HepG2 (cell line): ENCODE measurements at regions not wholly inside any gene's neighbourhood (a gene's known extent, or its start where the extent isn't known, plus 50 kb on each side); places are given as distances from the start of the nearest gene placed in this dataset.
A peak's percentile ranks its signal among the peaks of the same experiment; 100 is the strongest.

ENCODE experiments used
- ATAC-seq: fragments of 200-7000 bp; cut with Tn5 transposase; 3 replicates; pipeline ENCODE4 v1.9.1; 2020; ENCODE audit warnings: mild to moderate bottlenecking, moderate library complexity
- BruUV-seq: library from RNA; stranded (reverse); fragments of 400-500 nt; replicated peaks from 2 replicates; lab custom pipeline; 2021; lab: Mats Ljungman, UMichigan
- CTCF ChIA-PET: fragments of 300-600 bp; formaldehyde crosslinking; extraction: SDS; loops from one replicate; lab custom pipeline; 2021; ENCODE audit warnings: low total read pairs, inconsistent platforms, low intra/inter-chr PET ratio; lab: Yijun Ruan, JAX
- POLR2A ChIA-PET: fragments of 350-600 bp; sonication (Branson Sonifier 250); formaldehyde crosslinking; loops from one replicate; lab custom pipeline; 2020; ENCODE audit warnings: antibody characterized with exemption, inconsistent platforms; lab: Yijun Ruan, JAX
- DNase-seq: peaks from one replicate; pipeline ENCODE4 v3.0.0-alpha.2; 2015; ENCODE audit warnings: low spot score
- FAIRE-seq: peaks from 3 replicates; lab custom pipeline; 2011; peaks lifted over from hg19 to GRCh38; lab: Jason Lieb, UNC
- H2AFZ ChIP-seq: one replicate; pipeline ENCODE4 v1.6.1; 2011; ENCODE audit warnings: low read length, inconsistent platforms
- H3K27ac ChIP-seq: fragments of 300-600 bp; 3 replicates; pipeline ENCODE4 v1.8.0; 2011; ENCODE audit warnings: mixed run types, mild to moderate bottlenecking, mixed read lengths, low read length, inconsistent platforms; ENCODE audit not compliant: insufficient read depth; ENCODE audit errors: extremely low read length
- H3K27me3 ChIP-seq, 2 experiments: fragments of 200-600 bp in 1 of 2; 2 replicates in 1 of 2; 3 replicates in 1 of 2; pipeline versions ENCODE4 v1.6.0 to v1.8.0; 2011; ENCODE audit warnings: low read length in 2 of 2, mild to moderate bottlenecking in 2 of 2, moderate library complexity in 2 of 2, inconsistent platforms in 1 of 2; ENCODE audit not compliant: insufficient read depth in 2 of 2, control insufficient read depth in 1 of 2
- H3K36me3 ChIP-seq, 2 experiments: fragments of 200-600 bp in 1 of 2; replicated peaks in 1 of 2; 2 replicates in 1 of 2; 3 replicates in 1 of 2; pipeline versions ENCODE4 v1.5.1 to v1.8.0; 2011; ENCODE audit warnings: low read length in 2 of 2, inconsistent platforms in 1 of 2; ENCODE audit not compliant: insufficient read depth in 2 of 2, control insufficient read depth in 1 of 2
- H3K4me1 ChIP-seq: 2 replicates; pipeline ENCODE4 v1.5.1; 2012; ENCODE audit warnings: low read length, inconsistent platforms; ENCODE audit not compliant: insufficient read depth
- H3K4me2 ChIP-seq: 2 replicates; pipeline ENCODE4 v1.6.0; 2011; ENCODE audit warnings: low read depth, low read length, inconsistent platforms
- H3K4me3 ChIP-seq, 3 experiments: fragments of 200-600 bp in 1 of 3; sonication (generic), shearing (Covaris generic) in 1 of 3; replicated peaks in 1 of 3; 2 replicates each; pipeline ENCODE4 v1.5.1; 2011 to 2016; ENCODE audit warnings: low read length in 3 of 3, inconsistent platforms in 2 of 3, low read depth in 2 of 3, mild to moderate bottlenecking in 2 of 3, control low read depth in 1 of 3, mixed read lengths in 1 of 3; ENCODE audit not compliant: insufficient read depth in 1 of 3
- H3K79me2 ChIP-seq: one replicate; pipeline ENCODE4 v1.6.1; 2011; ENCODE audit warnings: low read length, inconsistent platforms; ENCODE audit not compliant: insufficient read depth
- H3K9ac ChIP-seq: 2 replicates; pipeline ENCODE4 v1.6.0; 2011; ENCODE audit warnings: mild to moderate bottlenecking, low read depth, low read length, inconsistent platforms; ENCODE audit not compliant: insufficient read depth
- H3K9me3 ChIP-seq: 2 replicates; pipeline ENCODE4 v1.5.1; 2012; ENCODE audit warnings: mild to moderate bottlenecking, low read length
- H4K20me1 ChIP-seq: 2 replicates; pipeline ENCODE4 v1.6.0; 2011; ENCODE audit warnings: inconsistent platforms, mild to moderate bottlenecking, low read length, moderate library complexity; ENCODE audit not compliant: insufficient read depth
- CREB1 ChIP-seq, 2 experiments: fragments of 450-650 bp in 1 of 2; IDR thresholded peaks; 2 replicates each; pipeline ENCODE4 v1.6.1; 2016 to 2017; ENCODE audit warnings: control low read depth in 1 of 2, mild to moderate bottlenecking in 1 of 2, missing compliant biosample characterization in 1 of 2, missing genetic modification characterization in 1 of 2
- FOSL2 ChIP-seq: sonication (generic); formaldehyde crosslinking; IDR thresholded peaks from 2 replicates; pipeline ENCODE4 v1.4.0; 2020; ENCODE audit warnings: missing genetic modification reagents
- HMG20B ChIP-seq: conservative IDR thresholded peaks from 2 replicates; pipeline ENCODE4 v1.6.1; 2016; ENCODE audit warnings: missing genetic modification reagents, missing compliant biosample characterization
- IKZF4 ChIP-seq: sonication (generic); formaldehyde crosslinking; IDR thresholded peaks from 2 replicates; pipeline ENCODE4 v1.5.1; 2020; ENCODE audit warnings: borderline replicate concordance, mild to moderate bottlenecking, low read depth, missing genetic modification reagents; ENCODE audit errors: not compliant biosample characterization
- WGBS: methylation state at CpG from one replicate; pipeline ENCODE4 v1.1.6; 2017; ENCODE audit warnings: low lambda C conversion rate; 5-methylcytosine and 5-hydroxymethylcytosine counted together
- in situ Hi-C: cut with HindIII; loops from 2 replicates; pipeline ENCODE4 v1.10.0; 2017; ENCODE audit warnings: low pct_unique_long_range_greater_than_20kb; ENCODE audit not compliant: extremely low pct_ligation_motif_present
- intact Hi-C: fragments of 100-400 bp; cut with micrococcal nuclease; formaldehyde crosslinking; loops from one replicate; pipeline ENCODE4 v1.10.0; 2022; ENCODE audit not compliant: unreplicated experiment

GRCh38 chr3:82475306-82475705 lies 713.9 kb upstream of the GBE1 start:
- Histone ChIP-seq H3K27me3 (no peaks in the 10 kb centered on the region), H3K9me3 (peaks cover 18% of the 10 kb centered on the region), H3K79me2 (no peaks in the 10 kb centered on the region), H3K27ac (no peak overlapping the region), H2AFZ (no peak overlapping the region), H3K4me3 (no peak overlapping the region), H3K36me3 (no peaks in the 10 kb centered on the region), H3K9ac (no peak overlapping the region), H3K4me2 (no peak overlapping the region)
- no TSS peak for BruUV-seq
- in situ Hi-C loops = no loop called here
- TF ChIP-seq CREB1 (IDR thresholded peaks at IDR 0.05) (0 out of 2 replicates have a peak, but pooled peaks have one; percentile 4), CREB1 (CRISPR knock-in tag; IDR thresholded peaks at IDR 0.05) (no peak), IKZF4 (CRISPR knock-in tag) (no peak)
- TF ChIP-seq, all 625 proteins: peak for 1
- no peaks in the 10 kb centered on the region for H4K20me1 ChIP-seq
- ChIA-PET POLR2A (no interaction called here), CTCF (no interaction called here)
- ATAC-seq = no peak
- intact Hi-C loops = no loop called here
- no peak for FAIRE-seq
- H3K4me1 ChIP-seq = no peaks in the 10 kb centered on the region
- DNase-seq = no peak
- WGBS = 45% methylated on average over 1 of the region's 1 CpG

GRCh38 chr3:82474711-82475110 lies 713.3 kb upstream of the GBE1 start:
- no TSS peak for BruUV-seq
- Histone ChIP-seq H3K9ac (no peak overlapping the region), H4K20me1 (no peaks in the 10 kb centered on the region), H3K9me3 (peaks cover 18% of the 10 kb centered on the region), H3K27me3 (no peaks in the 10 kb centered on the region), H3K79me2 (no peaks in the 10 kb centered on the region), H3K27ac (no peak overlapping the region), H3K4me1 (no peaks in the 10 kb centered on the region), H3K4me3 (no peak overlapping the region), H2AFZ (no peak overlapping the region), H3K36me3 (no peaks in the 10 kb centered on the region), H3K4me2 (no peak overlapping the region)
- no peak for ATAC-seq
- FAIRE-seq = no peak
- no peak for DNase-seq
- ChIA-PET CTCF (no interaction called here), POLR2A (no interaction called here)
- intact Hi-C loops = no loop called here
- TF ChIP-seq HMG20B (CRISPR knock-in tag) (no peak), FOSL2 (CRISPR knock-in tag) (peak; percentile 23; the same call in 1 of the 2 replicates)
- in situ Hi-C loops = no loop called here
